OCI-LY3 (cell line): ENCODE measurements at regions not wholly inside any gene's neighbourhood (a gene's known extent, or its start where the extent isn't known, plus 50 kb on each side); places are given as distances from the start of the nearest gene placed in this dataset.

Experiments
- CTCF ChIP-seq: fragments of 200-600, 300-600 bp; sonication (generic); IDR thresholded peaks from 2 replicates; pipeline ENCODE4 v1.5.1; 2014; ENCODE audit warnings: antibody characterized with exemption, low read length, low read depth
- EZH2phosphoT487 ChIP-seq: fragments of 200-600 bp; shearing (Covaris generic); IDR thresholded peaks from 2 replicates; pipeline ENCODE4 v1.6.1; 2018; ENCODE audit warnings: antibody characterized with exemption, mixed run types, low read depth

- TF ChIP-seq CTCF (no peak), EZH2phosphoT487 (no peak)
These were observed 198.2 kb downstream of the SNX19 start for GRCh38 chr11:130718120-130718519.
